Duodenal mucosa (tissue), 2 donors: ENCODE measurements at regions not wholly inside any gene's neighbourhood (a gene's known extent, or its start where the extent isn't known, plus 50 kb on each side); places are given as distances from the start of the nearest gene placed in this dataset.
"Not testable (repeated sequence)": the region's sequence is repeated elsewhere in the genome, so short reads cannot be mapped to it uniquely, and the experiment has no call there.

Experiments
- H3K27ac ChIP-seq: one replicate; pipeline ENCODE4 v1.7.0; 2013; ENCODE audit warnings: low read depth, low read length
- H3K27me3 ChIP-seq, 2 donors: one replicate each; pipeline ENCODE4 v1.7.0; 2013; ENCODE audit warnings: low read length in 2 of 2, control low read depth in 1 of 2; ENCODE audit not compliant: insufficient read depth in 2 of 2, control insufficient read depth in 1 of 2
- H3K36me3 ChIP-seq, 2 donors: one replicate each; pipeline ENCODE4 v1.7.0; 2013; ENCODE audit warnings: low read length in 2 of 2, control low read depth in 1 of 2; ENCODE audit not compliant: insufficient read depth in 2 of 2, control insufficient read depth in 1 of 2
- H3K4me1 ChIP-seq, 2 donors: one replicate each; pipeline ENCODE4 v1.7.0; 2013; ENCODE audit warnings: low read length in 2 of 2, control low read depth in 1 of 2; ENCODE audit not compliant: insufficient read depth in 2 of 2, control insufficient read depth in 1 of 2
- H3K4me3 ChIP-seq, 2 donors: one replicate each; pipeline ENCODE4 v1.7.0; 2013; ENCODE audit warnings: low read length in 2 of 2, low read depth in 1 of 2
- H3K9ac ChIP-seq, 2 donors: one replicate each; pipeline ENCODE4 v1.7.0; 2013; ENCODE audit warnings: low read length in 2 of 2, low read depth in 1 of 2
- H3K9me3 ChIP-seq, 2 donors: one replicate each; pipeline ENCODE4 v1.7.0; 2013; ENCODE audit warnings: low read length in 2 of 2, control low read depth in 1 of 2; ENCODE audit not compliant: control insufficient read depth in 1 of 2

- H3K36me3 ChIP-seq, H3K4me1 ChIP-seq, H3K27me3 ChIP-seq, H3K9me3 ChIP-seq, H3K4me3 ChIP-seq, H3K9ac ChIP-seq, H3K27ac ChIP-seq: not testable (repeated sequence)
Measured at GRCh38 chr1:206404309-206405027, 65.8 kb upstream of the IKBKE start.

GRCh38 chr1:206405282-206405681, 65.0 kb upstream of the IKBKE start:
- H3K9me3 ChIP-seq, H3K27me3 ChIP-seq, H3K4me3 ChIP-seq, H3K9ac ChIP-seq, H3K4me1 ChIP-seq, H3K27ac ChIP-seq, H3K36me3 ChIP-seq: not testable (repeated sequence)

GRCh38 chr1:206408371-206409288, 61.6 kb upstream of the IKBKE start:
- not testable (repeated sequence) for H3K27me3 ChIP-seq, H3K9me3 ChIP-seq, H3K36me3 ChIP-seq

GRCh38 chr1:206411321-206411720, 59.0 kb upstream of the IKBKE start:
- no peaks in the 10 kb centered on the region for H3K9me3 ChIP-seq

More at GRCh38 chr1:206408371-206409288, 61.6 kb upstream of the IKBKE start:
- H3K4me3 ChIP-seq, H3K9ac ChIP-seq, H3K4me1 ChIP-seq, H3K27ac ChIP-seq: not testable (repeated sequence)

GRCh38 chr1:206415942-206416341, 54.3 kb upstream of the IKBKE start:
- Histone ChIP-seq H3K4me3 (no peak overlapping the region), H3K36me3 (peaks cover 0 to 5% of the 10 kb centered on the region in 2 donors), H3K27ac (no peak overlapping the region), H3K9me3 (no peaks in the 10 kb centered on the region), H3K4me1 (peaks cover 21 to 27% of the 10 kb centered on the region in 2 donors), H3K9ac (no peak overlapping the region), H3K27me3 (no peaks in the 10 kb centered on the region)

More at GRCh38 chr1:206411321-206411720, 59.0 kb upstream of the IKBKE start:
- H3K36me3 ChIP-seq, result no peaks in the 10 kb centered on the region
- H3K27ac ChIP-seq, result no peak overlapping the region
- no peak overlapping the region for H3K9ac ChIP-seq
- no peak overlapping the region for H3K4me3 ChIP-seq
- peaks cover 11 to 12% of the 10 kb centered on the region in 2 donors for H3K4me1 ChIP-seq
- no peaks in the 10 kb centered on the region for H3K27me3 ChIP-seq

- Histone ChIP-seq H3K36me3 (peaks cover 0 to 5% of the 10 kb centered on the region in 2 donors), H3K9ac (no peak overlapping the region), H3K27ac (no peak overlapping the region), H3K27me3 (no peaks in the 10 kb centered on the region), H3K9me3 (no peaks in the 10 kb centered on the region), H3K4me3 (no peak overlapping the region), H3K4me1 (peaks cover 21 to 27% of the 10 kb centered on the region in 2 donors)
Measured at GRCh38 chr1:206417774-206418614, 52.3 kb upstream of the IKBKE start.

- Histone ChIP-seq H3K9ac (no peak overlapping the region), H3K27me3 (no peaks in the 10 kb centered on the region), H3K9me3 (no peaks in the 10 kb centered on the region), H3K27ac (no peak overlapping the region), H3K36me3 (peaks cover 0 to 5% of the 10 kb centered on the region in 2 donors), H3K4me3 (no peak overlapping the region), H3K4me1 (peaks cover 21 to 27% of the 10 kb centered on the region in 2 donors)
Measured at GRCh38 chr1:206419250-206419649, 51.0 kb upstream of the IKBKE start.

GRCh38 chr1:206419783-206420182, 50.5 kb upstream of the IKBKE start:
- Histone ChIP-seq H3K36me3 (peaks cover 0 to 5% of the 10 kb centered on the region in 2 donors), H3K9me3 (no peaks in the 10 kb centered on the region), H3K27ac (no peak overlapping the region), H3K4me3 (no peak overlapping the region), H3K9ac (no peak overlapping the region), H3K4me1 (peaks cover 16 to 26% of the 10 kb centered on the region in 2 donors), H3K27me3 (no peaks in the 10 kb centered on the region)

- Histone ChIP-seq H3K9me3 (no peaks in the 10 kb centered on the region), H3K4me1 (peaks cover 10 to 21% of the 10 kb centered on the region in 2 donors), H3K27me3 (no peaks in the 10 kb centered on the region), H3K36me3 (peaks cover 0 to 5% of the 10 kb centered on the region in 2 donors), H3K27ac (no peak overlapping the region), H3K4me3 (no peak overlapping the region), H3K9ac (no peak overlapping the region)
Measured at GRCh38 chr1:206420471-206420870, 49.8 kb upstream of the IKBKE start.
